ENCODE measurements at regions not wholly inside any gene's neighbourhood (a gene's known extent, or its start where the extent isn't known, plus 50 kb on each side); places are given as distances from the start of the nearest gene placed in this dataset.

- H3K36me3 ChIP-seq = no peaks in the 10 kb centered on the region
- H3K4me1 ChIP-seq = no peaks in the 10 kb centered on the region
- intact Hi-C loops (cut with DNase I; ENCODE audit: low total_unique reads) = no loop called here
- DNase-seq = no peak
- 51 to 59% (median 57%) methylated on average over 3 of the region's 3 CpGs for WGBS, 5 donors
- TF ChIP-seq CTCF (IDR thresholded peaks at IDR 0.05) (no peak), POLR2AphosphoS5 (IDR thresholded peaks at IDR 0.05) (no peak), EP300 (IDR thresholded peaks at IDR 0.05) (no peak), POLR2A (IDR thresholded peaks at IDR 0.05) (no peak)
- H3K27me3 ChIP-seq = no peaks in the 10 kb centered on the region
- H3K9me3 ChIP-seq = peaks cover 0 to 8% (median 0%) of the 10 kb centered on the region in 4 donors
- no peak overlapping the region for H3K27ac ChIP-seq
- no peak overlapping the region for H3K4me3 ChIP-seq
Measured at GRCh38 chr4:15314974-15315373, 112.9 kb upstream of the C1QTNF7 start.

DNA sequence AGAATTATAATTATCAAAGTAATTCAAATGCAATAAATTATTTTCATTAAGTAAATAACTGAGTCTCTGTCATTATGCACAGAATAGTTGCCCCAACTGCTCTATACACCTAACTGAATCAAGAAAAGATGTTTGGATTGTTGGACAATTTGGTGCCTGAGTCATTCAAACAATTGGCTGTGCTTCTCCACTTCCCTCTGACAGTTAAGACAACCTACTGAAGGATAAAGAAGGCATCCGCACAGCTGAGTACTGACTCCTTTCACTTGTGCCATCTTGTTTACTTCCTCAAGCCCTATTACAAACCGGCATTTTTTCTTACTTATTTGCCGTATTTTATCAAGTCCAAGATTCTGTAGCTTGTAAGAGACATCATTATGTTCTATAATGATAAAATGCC is 110.6 kb upstream of the C1QTNF7 start:
- Histone ChIP-seq H3K4me1 (no peaks in the 10 kb centered on the region), H3K36me3 (no peaks in the 10 kb centered on the region), H3K9me3 (no peaks in the 10 kb centered on the region), H3K27me3 (no peaks in the 10 kb centered on the region), H3K4me3 (no peak overlapping the region), H3K27ac (no peak overlapping the region)
- WGBS, 5 donors = 67 to 80% (median 76%) methylated on average over 3 of the region's 3 CpGs
- intact Hi-C loops (cut with DNase I; ENCODE audit: low total_unique reads) = no loop called here
- TF ChIP-seq POLR2A (IDR thresholded peaks at IDR 0.05) (no peak), CTCF (IDR thresholded peaks at IDR 0.05) (no peak), POLR2AphosphoS5 (IDR thresholded peaks at IDR 0.05) (no peak), EP300 (IDR thresholded peaks at IDR 0.05) (no peak)
- DNase-seq = no peak

DNA sequence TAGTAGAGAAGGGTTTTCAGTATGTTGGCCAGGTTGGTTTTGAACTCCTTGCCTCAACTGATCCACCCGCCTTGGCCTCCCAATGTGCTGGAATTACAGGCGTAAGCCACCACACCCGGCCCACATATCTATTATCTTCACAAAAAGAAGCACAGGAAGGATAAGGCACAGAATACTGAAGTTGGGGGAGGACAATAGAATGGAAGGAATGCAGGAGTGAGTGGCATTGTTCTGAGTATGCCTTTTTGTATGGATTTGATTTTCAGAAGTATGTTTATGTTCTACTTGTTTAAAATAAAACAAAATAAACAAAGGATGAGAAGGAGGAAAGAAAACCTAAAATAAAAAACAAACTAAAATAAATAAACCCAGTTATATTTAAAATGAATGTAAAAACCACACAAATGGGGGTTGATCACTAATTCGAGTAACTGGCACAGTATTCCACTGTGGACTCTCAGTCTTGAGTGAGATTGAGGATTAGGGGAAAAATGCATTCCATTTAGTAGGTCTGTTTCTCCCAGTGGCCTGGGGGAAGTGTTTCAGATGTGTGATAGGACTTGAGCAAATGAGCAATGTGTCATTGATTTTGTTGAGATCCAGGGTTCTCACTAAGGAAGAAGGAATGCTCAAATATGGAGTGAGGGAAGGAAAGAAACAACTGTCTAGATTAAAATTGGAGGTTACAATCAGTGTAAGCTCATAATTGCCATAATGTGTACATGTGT is 109.0 kb upstream of the C1QTNF7 start:
- Histone ChIP-seq H3K36me3 (no peaks in the 10 kb centered on the region), H3K9me3 (no peaks in the 10 kb centered on the region), H3K27ac (no peak overlapping the region), H3K4me3 (no peak overlapping the region), H3K4me1 (no peaks in the 10 kb centered on the region), H3K27me3 (no peaks in the 10 kb centered on the region)
- intact Hi-C loops (cut with DNase I; ENCODE audit: low total_unique reads) = no loop called here
- WGBS, 5 donors = 71 to 85% (median 80%) methylated on average over 4 of the region's 4 CpGs
- DNase-seq = no peak
- no peak for TF ChIP-seq POLR2AphosphoS5 (IDR thresholded peaks at IDR 0.05)
- TF ChIP-seq EP300 (IDR thresholded peaks at IDR 0.05) = no peak
- TF ChIP-seq CTCF (IDR thresholded peaks at IDR 0.05) = no peak
- no peak for TF ChIP-seq POLR2A (IDR thresholded peaks at IDR 0.05)

- DNase-seq = no peak
- WGBS, 5 donors = 32 to 63% (median 43%) methylated on average over 1 of the region's 1 CpG
- Histone ChIP-seq H3K9me3 (no peaks in the 10 kb centered on the region), H3K27me3 (no peaks in the 10 kb centered on the region), H3K27ac (no peak overlapping the region), H3K4me3 (no peak overlapping the region), H3K36me3 (no peaks in the 10 kb centered on the region), H3K4me1 (no peaks in the 10 kb centered on the region)
- intact Hi-C loops (cut with DNase I; ENCODE audit: low total_unique reads) = no loop called here
- no peak for TF ChIP-seq CTCF (IDR thresholded peaks at IDR 0.05)
- no peak for TF ChIP-seq POLR2A (IDR thresholded peaks at IDR 0.05)
- no peak for TF ChIP-seq POLR2AphosphoS5 (IDR thresholded peaks at IDR 0.05)
- no peak for TF ChIP-seq EP300 (IDR thresholded peaks at IDR 0.05)
Measured at GRCh38 chr4:15320121-15320678, 107.6 kb upstream of the C1QTNF7 start.
